ENCODE measurements at regions not wholly inside any gene's neighbourhood (a gene's known extent, or its start where the extent isn't known, plus 50 kb on each side); places are given as distances from the start of the nearest gene placed in this dataset.

DNA sequence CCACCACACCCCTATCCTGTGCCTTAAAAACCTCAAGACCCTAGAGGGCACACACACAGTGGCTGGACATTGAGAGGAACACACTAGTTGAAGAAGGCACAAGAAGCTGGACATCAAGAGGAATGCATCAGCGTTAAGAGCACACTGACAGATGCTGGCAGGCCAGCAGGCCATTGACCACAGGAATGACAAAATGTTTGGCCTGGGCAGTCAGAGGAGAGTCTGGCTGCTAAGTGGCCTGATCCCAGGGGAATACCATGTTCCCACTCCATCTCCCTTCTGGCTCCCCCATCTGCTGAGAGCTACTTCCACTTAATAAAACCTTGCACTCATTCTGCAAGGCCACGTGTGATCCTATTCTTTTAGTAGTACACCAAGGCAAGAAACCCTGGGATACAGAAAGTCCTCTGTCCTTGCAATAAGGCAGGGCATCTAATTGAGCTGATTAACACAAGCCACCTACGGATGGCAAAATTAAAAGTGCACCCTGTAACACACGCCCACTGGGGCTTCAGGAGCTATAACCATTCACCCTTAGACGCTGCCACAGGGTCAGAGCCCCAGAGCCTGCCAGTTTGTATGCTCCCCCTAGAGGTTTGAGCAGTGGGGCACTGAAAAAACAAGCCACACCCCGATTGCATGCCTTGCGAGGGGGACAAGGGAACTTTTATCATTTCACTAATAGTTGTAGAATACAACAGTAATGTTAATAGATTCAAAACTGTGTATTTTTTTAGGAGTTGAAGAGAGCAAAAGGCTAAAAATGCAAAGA lies 1216.1 kb upstream of the NCAM2 start:
- TF ChIP-seq, protein P1, sequence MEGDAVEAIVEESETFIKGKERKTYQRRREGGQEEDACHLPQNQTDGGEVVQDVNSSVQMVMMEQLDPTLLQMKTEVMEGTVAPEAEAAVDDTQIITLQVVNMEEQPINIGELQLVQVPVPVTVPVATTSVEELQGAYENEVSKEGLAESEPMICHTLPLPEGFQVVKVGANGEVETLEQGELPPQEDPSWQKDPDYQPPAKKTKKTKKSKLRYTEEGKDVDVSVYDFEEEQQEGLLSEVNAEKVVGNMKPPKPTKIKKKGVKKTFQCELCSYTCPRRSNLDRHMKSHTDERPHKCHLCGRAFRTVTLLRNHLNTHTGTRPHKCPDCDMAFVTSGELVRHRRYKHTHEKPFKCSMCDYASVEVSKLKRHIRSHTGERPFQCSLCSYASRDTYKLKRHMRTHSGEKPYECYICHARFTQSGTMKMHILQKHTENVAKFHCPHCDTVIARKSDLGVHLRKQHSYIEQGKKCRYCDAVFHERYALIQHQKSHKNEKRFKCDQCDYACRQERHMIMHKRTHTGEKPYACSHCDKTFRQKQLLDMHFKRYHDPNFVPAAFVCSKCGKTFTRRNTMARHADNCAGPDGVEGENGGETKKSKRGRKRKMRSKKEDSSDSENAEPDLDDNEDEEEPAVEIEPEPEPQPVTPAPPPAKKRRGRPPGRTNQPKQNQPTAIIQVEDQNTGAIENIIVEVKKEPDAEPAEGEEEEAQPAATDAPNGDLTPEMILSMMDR (conservative IDR thresholded peaks at IDR 0.05; ENCODE audit: low read length) = no peak
- TF ChIP-seq EZH2phosphoT487 (IDR thresholded peaks at IDR 0.05; ENCODE audit: borderline replicate concordance, low read depth, low read length) = no peak

Measured in OCI-LY7 (cell line).